Stimulated activated CD4-positive, alpha-beta T cell treated with anti-CD3 and anti-CD28 coated beads, TNF-alpha, amount 100 ng/mL, for 1 hour (primary cell): ENCODE measurements at regions not wholly inside any gene's neighbourhood (a gene's known extent, or its start where the extent isn't known, plus 50 kb on each side); places are given as distances from the start of the nearest gene placed in this dataset.

Experiments used
- DNase-seq, 3 donors: peaks; one replicate each; pipeline ENCODE4 v3.0.0-alpha.2; 2020; ENCODE audit warnings: low read depth in 3 of 3, low spot score in 1 of 3

GRCh38 chr3:46091741-46092701, 64.7 kb upstream of the XCR1 start:
- DNase-seq: no peak

GRCh38 chr3:46091046-46091445, 63.8 kb upstream of the XCR1 start:
- DNase-seq: no peak

GRCh38 chr3:46090161-46090591, 62.9 kb upstream of the XCR1 start:
- DNase-seq: no peak

- DNase-seq: no peak
Observed at GRCh38 chr3:46089237-46090011, 62.1 kb upstream of the XCR1 start.

- DNase-seq: no peak
Observed at GRCh38 chr3:46087871-46088270, 60.6 kb upstream of the XCR1 start.

- DNase-seq: no peak
Observed at GRCh38 chr3:46086986-46087385, 59.7 kb upstream of the XCR1 start.

- DNase-seq: no peak
Observed at GRCh38 chr3:46086083-46086437, 58.8 kb upstream of the XCR1 start.

- DNase-seq: no peak
Observed at GRCh38 chr3:46085421-46086082, 58.3 kb upstream of the XCR1 start.

GRCh38 chr3:46083956-46084355, 56.7 kb upstream of the XCR1 start:
- DNase-seq: no peak

GRCh38 chr3:46082849-46083248, 55.6 kb upstream of the XCR1 start:
- no peak for DNase-seq

- no peak for DNase-seq
Observed at GRCh38 chr3:46082021-46082420, 54.7 kb upstream of the XCR1 start.

- DNase-seq: no peak
Observed at GRCh38 chr3:46080969-46081345, 53.7 kb upstream of the XCR1 start.

- DNase-seq: no peak
Observed at GRCh38 chr3:46080124-46080968, 53.1 kb upstream of the XCR1 start.

- peak; percentile 68 to 79 (median 76) for DNase-seq
Observed at GRCh38 chr3:46078712-46079400, 51.6 kb upstream of the XCR1 start.
